ENCODE measurements at regions not wholly inside any gene's neighbourhood (a gene's known extent, or its start where the extent isn't known, plus 50 kb on each side); places are given as distances from the start of the nearest gene placed in this dataset.

DNA sequence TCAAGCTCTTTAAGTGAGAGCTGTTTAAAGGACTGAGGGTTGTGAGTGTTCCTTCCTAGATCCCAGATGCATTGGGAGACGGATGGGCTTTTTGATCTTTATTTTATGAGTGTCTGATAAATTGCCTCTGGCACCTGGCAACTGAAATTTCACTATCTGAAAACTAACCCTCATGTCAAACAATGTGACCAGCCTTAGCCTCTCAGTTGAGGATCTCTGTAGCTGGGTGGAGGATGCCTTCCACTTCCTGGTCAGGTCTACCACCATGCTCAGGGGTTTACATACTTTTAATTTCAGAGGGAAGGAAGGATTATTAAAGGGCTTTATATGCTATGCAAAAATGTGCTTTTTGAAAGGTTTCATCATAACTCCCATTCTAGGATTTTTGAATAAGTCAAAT, 70.5 kb upstream of the NT5C1B start:
- POLR2A ChIA-PET, result no interaction called here
- Histone ChIP-seq H3K4me3 (ENCODE audit: low read depth, low read length) (no peak overlapping the region), H3K36me3 (ENCODE audit: control insufficient read depth, insufficient read depth, low read length) (no peaks in the 10 kb centered on the region), H3K27me3 (ENCODE audit: control insufficient read depth, insufficient read depth, low read length) (no peaks in the 10 kb centered on the region)
- CTCF ChIA-PET, result no interaction called here
- TF ChIP-seq, protein P1, sequence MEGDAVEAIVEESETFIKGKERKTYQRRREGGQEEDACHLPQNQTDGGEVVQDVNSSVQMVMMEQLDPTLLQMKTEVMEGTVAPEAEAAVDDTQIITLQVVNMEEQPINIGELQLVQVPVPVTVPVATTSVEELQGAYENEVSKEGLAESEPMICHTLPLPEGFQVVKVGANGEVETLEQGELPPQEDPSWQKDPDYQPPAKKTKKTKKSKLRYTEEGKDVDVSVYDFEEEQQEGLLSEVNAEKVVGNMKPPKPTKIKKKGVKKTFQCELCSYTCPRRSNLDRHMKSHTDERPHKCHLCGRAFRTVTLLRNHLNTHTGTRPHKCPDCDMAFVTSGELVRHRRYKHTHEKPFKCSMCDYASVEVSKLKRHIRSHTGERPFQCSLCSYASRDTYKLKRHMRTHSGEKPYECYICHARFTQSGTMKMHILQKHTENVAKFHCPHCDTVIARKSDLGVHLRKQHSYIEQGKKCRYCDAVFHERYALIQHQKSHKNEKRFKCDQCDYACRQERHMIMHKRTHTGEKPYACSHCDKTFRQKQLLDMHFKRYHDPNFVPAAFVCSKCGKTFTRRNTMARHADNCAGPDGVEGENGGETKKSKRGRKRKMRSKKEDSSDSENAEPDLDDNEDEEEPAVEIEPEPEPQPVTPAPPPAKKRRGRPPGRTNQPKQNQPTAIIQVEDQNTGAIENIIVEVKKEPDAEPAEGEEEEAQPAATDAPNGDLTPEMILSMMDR (IDR thresholded peaks at IDR 0.05; ENCODE audit: insufficient read depth, low read depth, low read length), result no peak
- no peak for DNase-seq (ENCODE audit: low read depth)

DNA sequence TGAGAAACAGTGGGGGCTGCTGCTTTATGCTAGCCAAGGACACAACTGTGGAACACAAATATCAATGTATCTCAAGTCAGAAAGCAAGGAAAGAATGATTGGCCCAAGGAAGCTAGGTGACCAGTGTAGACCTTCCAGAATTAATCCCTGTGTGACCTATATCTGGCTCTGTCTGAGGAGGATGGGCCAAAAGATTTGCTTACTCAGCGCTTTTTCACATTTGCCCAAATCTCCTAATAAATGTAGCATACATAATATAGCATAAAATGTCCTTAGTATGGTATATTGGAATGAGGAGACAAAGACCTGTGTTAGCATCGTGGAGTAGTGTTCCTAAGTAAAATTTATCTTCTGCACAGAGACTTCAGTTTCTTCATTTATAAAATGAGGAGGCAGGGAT, 66.7 kb upstream of the NT5C1B start:
- TF ChIP-seq, protein P1 (IDR thresholded peaks at IDR 0.05; ENCODE audit: insufficient read depth, low read depth, low read length), result no peak
- Histone ChIP-seq H3K27me3 (ENCODE audit: control insufficient read depth, insufficient read depth, low read length) (no peaks in the 10 kb centered on the region), H3K36me3 (ENCODE audit: control insufficient read depth, insufficient read depth, low read length) (no peaks in the 10 kb centered on the region), H3K4me3 (ENCODE audit: low read depth, low read length) (no peak overlapping the region)
- DNase-seq (ENCODE audit: low read depth), result no peak
- ChIA-PET POLR2A (no interaction called here), CTCF (no interaction called here)

DNA sequence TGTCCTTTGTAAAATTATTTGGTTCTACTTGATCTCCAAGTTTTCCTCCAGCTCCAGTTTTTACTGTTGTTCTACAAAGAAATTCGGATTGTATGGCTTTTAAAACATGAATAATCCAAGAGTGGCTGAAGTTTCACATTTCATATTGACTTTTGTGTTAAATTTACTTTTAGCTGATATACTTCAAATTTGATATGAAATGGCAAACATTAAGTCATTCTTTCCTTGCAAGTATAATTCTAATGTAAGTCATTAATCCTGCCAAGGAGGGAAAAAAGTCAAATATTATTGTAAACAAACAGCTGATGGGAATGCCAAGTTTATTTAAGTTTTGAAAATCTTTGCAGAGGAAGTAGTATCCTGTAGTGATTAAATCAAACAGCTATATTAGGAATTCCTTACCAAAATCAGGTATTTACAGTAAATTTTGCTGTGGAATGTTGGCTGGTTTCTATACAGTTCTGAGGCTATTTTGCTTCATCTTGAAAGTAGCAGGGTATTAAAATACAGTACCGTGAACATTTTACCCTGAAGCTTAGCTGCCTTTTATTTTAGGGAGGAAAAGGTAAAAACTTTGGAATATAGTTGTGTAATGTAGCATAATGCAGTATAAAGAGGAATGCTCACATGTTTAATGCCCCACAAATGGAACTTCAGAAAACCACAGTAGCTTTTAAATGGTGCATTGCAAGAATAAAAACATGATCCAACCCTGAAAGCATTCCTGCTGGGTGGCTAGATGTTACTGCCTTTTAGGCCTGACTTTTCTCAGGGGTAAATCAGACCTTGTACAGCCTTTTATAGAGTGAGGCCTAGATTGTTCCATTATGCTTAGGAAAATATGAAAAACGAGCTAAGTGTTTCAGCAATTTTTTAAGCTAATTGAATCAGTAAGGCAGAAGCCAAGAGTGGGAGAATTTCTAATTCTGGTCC, 62.7 kb upstream of the NT5C1B start:
- Histone ChIP-seq H3K4me3 (ENCODE audit: low read depth, low read length) (no peak overlapping the region), H3K27me3 (ENCODE audit: control insufficient read depth, insufficient read depth, low read length) (no peaks in the 10 kb centered on the region), H3K36me3 (ENCODE audit: control insufficient read depth, insufficient read depth, low read length) (no peaks in the 10 kb centered on the region)
- ChIA-PET CTCF (interaction anchor here (0.8 kb wide), 1 partner anchor 15 kb away, joined by 3 read pairs; no protein-coding TSS in a partner anchor), POLR2A (interaction anchor here (0.6 kb wide), 1 partner anchor 92 kb away, joined by 4 read pairs; the partner anchor contains the start of gene RDH14)
- TF ChIP-seq, protein P1 (IDR thresholded peaks at IDR 0.05; ENCODE audit: insufficient read depth, low read depth, low read length), result no peak
- DNase-seq (ENCODE audit: low read depth), result peak; percentile 85

DNA sequence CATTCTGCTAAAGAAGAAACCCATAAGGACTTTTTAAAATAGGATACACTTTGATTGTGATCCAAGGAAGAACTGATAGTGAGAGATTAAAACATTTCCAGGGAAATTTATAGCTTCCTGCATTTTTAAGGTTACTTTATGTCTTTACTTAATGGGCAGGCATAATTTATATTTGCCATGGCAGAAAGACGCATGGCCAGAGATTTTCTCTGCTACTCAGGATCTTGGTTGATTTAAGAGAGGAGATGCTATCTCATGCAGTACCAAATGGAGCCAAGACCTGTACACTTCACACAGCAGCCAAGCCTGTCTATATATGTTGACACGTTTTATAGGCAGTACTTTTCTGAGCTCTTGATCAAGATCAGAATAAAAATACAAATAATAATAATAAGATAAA, 60.9 kb upstream of the NT5C1B start:
- TF ChIP-seq, protein P1 (IDR thresholded peaks at IDR 0.05; ENCODE audit: insufficient read depth, low read depth, low read length), result no peak
- ChIA-PET POLR2A (no interaction called here), CTCF (no interaction called here)
- H3K4me3 ChIP-seq (ENCODE audit: low read depth, low read length), result no peak overlapping the region
- no peaks in the 10 kb centered on the region for H3K36me3 ChIP-seq (ENCODE audit: control insufficient read depth, insufficient read depth, low read length)
- no peak for DNase-seq (ENCODE audit: low read depth)
- H3K27me3 ChIP-seq (ENCODE audit: control insufficient read depth, insufficient read depth, low read length), result no peaks in the 10 kb centered on the region

DNA sequence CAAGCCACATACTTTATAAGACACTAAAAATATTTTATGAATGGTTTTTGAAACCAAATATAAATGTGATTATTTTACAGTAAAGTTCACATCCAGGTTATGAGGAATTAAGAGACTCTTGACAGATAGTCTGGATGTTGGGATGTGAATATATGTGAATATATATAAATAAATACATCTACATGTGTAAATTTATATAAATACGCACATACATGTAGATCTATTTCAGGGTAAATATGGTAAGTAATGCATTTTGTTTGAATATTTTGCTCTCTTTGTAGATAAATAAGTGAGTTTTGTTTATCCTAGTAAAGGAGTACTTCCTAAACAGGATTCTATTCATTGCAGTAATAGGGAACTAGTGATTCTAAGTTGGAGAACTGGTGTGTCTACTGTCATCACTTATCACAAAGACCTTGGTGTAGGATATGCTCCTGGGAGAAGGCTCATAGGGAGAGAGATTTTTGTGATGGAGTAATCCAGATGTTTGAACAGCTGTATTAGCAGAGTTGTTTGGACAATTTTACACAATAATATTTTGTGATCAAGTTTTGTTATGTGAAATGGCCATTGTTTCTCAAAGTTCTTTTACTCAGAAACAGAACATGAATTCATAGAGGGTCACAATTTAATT, 60.2 kb upstream of the NT5C1B start:
- Histone ChIP-seq H3K27me3 (ENCODE audit: control insufficient read depth, insufficient read depth, low read length) (no peaks in the 10 kb centered on the region), H3K36me3 (ENCODE audit: control insufficient read depth, insufficient read depth, low read length) (no peaks in the 10 kb centered on the region), H3K4me3 (ENCODE audit: low read depth, low read length) (no peak overlapping the region)
- POLR2A ChIA-PET, result no interaction called here
- TF ChIP-seq, protein P1 (IDR thresholded peaks at IDR 0.05; ENCODE audit: insufficient read depth, low read depth, low read length), result no peak
- CTCF ChIA-PET, result no interaction called here
- no peak for DNase-seq (ENCODE audit: low read depth)

Measured in BJ (cell line).